MCF 10A (cell line): ENCODE measurements at regions not wholly inside any gene's neighbourhood (a gene's known extent, or its start where the extent isn't known, plus 50 kb on each side); places are given as distances from the start of the nearest gene placed in this dataset.

Experiments
- BruUV-seq: library from RNA; stranded (reverse); fragments of 400-500 nt; replicated peaks from 2 replicates; lab custom pipeline; 2021; lab: Mats Ljungman, UMichigan
- CTCF ChIA-PET: fragments of 300-600 bp; sonication (Branson Sonifier 250); formaldehyde crosslinking; extraction: SDS; loops from one replicate; lab custom pipeline; 2021; ENCODE audit warnings: antibody characterized with exemption, inconsistent platforms; lab: Yijun Ruan, JAX
- POLR2A ChIA-PET: fragments of 300-600, 350-650 bp; sonication (Branson Sonifier 250); formaldehyde crosslinking; extraction: SDS; loops from one replicate; lab custom pipeline; 2020; ENCODE audit warnings: antibody characterized with exemption, inconsistent platforms; lab: Yijun Ruan, JAX
- DNase-seq: peaks from one replicate; pipeline ENCODE4 v3.0.0-alpha.2; 2018; ENCODE audit not compliant: unreplicated experiment
- H3K27ac Mint-ChIP-seq: one replicate; pipeline ENCODE4 v1.8.0; 2022; ENCODE audit warnings: mild to moderate bottlenecking, low read depth, mixed read lengths; ENCODE audit not compliant: unreplicated experiment
- H3K27me3 Mint-ChIP-seq: one replicate; pipeline ENCODE4 v1.8.0; 2022; ENCODE audit warnings: mixed read lengths; ENCODE audit not compliant: insufficient read depth, unreplicated experiment
- H3K36me3 Mint-ChIP-seq: one replicate; pipeline ENCODE4 v1.8.0; 2022; ENCODE audit warnings: mild to moderate bottlenecking, moderate library complexity, mixed read lengths; ENCODE audit not compliant: insufficient read depth, unreplicated experiment
- H3K4me1 Mint-ChIP-seq: one replicate; pipeline ENCODE4 v1.8.0; 2022; ENCODE audit warnings: mixed read lengths; ENCODE audit not compliant: insufficient read depth, unreplicated experiment
- H3K4me3 Mint-ChIP-seq: one replicate; pipeline ENCODE4 v1.8.0; 2022; ENCODE audit warnings: mild to moderate bottlenecking, moderate library complexity, mixed read lengths; ENCODE audit not compliant: unreplicated experiment
- H3K9me3 Mint-ChIP-seq: one replicate; pipeline ENCODE4 v1.8.0; 2022; ENCODE audit warnings: mixed read lengths; ENCODE audit not compliant: unreplicated experiment
- intact Hi-C: fragments of 100-400 bp; cut with micrococcal nuclease; formaldehyde crosslinking; loops from 2 replicates; pipeline ENCODE4 v1.14.1; 2022
- TF ChIP-seq, protein P1 (sequence below): fragments of 200-600 bp; IDR thresholded peaks from one replicate; pipeline ENCODE4 v1.8.0; 2022; ENCODE audit warnings: antibody characterized with exemption, mild to moderate bottlenecking; ENCODE audit not compliant: unreplicated experiment

GRCh38 chr7:42994096-42994495, 61.9 kb downstream of the MRPL32 start:
- TF ChIP-seq, protein P1, sequence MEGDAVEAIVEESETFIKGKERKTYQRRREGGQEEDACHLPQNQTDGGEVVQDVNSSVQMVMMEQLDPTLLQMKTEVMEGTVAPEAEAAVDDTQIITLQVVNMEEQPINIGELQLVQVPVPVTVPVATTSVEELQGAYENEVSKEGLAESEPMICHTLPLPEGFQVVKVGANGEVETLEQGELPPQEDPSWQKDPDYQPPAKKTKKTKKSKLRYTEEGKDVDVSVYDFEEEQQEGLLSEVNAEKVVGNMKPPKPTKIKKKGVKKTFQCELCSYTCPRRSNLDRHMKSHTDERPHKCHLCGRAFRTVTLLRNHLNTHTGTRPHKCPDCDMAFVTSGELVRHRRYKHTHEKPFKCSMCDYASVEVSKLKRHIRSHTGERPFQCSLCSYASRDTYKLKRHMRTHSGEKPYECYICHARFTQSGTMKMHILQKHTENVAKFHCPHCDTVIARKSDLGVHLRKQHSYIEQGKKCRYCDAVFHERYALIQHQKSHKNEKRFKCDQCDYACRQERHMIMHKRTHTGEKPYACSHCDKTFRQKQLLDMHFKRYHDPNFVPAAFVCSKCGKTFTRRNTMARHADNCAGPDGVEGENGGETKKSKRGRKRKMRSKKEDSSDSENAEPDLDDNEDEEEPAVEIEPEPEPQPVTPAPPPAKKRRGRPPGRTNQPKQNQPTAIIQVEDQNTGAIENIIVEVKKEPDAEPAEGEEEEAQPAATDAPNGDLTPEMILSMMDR, result no peak
- no peaks in the 10 kb centered on the region for H3K4me1 Mint-ChIP-seq
- intact Hi-C loops, result no loop called here
- no peaks in the 10 kb centered on the region for H3K36me3 Mint-ChIP-seq
- no peak for DNase-seq
- H3K27me3 Mint-ChIP-seq, result no peaks in the 10 kb centered on the region
- no peak overlapping the region for H3K27ac Mint-ChIP-seq
- POLR2A ChIA-PET, result no interaction called here
- no peaks in the 10 kb centered on the region for H3K9me3 Mint-ChIP-seq
- H3K4me3 Mint-ChIP-seq, result no peak overlapping the region
- BruUV-seq, result no TSS peak
- CTCF ChIA-PET, result no interaction called here

DNA sequence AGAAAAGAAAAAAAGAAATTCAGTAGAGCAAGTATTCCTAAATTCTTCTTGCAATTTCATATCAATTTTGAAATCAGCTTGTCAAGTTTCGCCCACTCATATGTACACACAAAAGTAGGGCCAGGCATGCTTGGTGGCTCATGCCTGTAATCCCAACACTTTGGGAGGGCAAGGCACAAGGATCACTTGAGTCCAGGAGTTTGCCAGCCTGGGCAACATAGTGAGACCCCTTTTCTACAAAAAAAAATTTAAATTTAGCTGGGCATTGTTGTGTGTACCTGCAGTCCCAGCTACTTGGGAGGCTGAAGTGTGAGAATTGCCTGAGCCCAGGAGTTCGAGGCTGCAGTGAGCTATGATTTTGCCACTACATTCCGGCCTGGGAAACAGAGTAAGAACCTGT, 65.4 kb downstream of the MRPL32 start:
- no peaks in the 10 kb centered on the region for H3K9me3 Mint-ChIP-seq
- no peak for DNase-seq
- no TSS peak for BruUV-seq
- H3K27ac Mint-ChIP-seq, result no peak overlapping the region
- intact Hi-C loops, result no loop called here
- H3K36me3 Mint-ChIP-seq, result no peaks in the 10 kb centered on the region
- no peaks in the 10 kb centered on the region for H3K27me3 Mint-ChIP-seq
- no peak overlapping the region for H3K4me3 Mint-ChIP-seq
- peaks cover 5% of the 10 kb centered on the region for H3K4me1 Mint-ChIP-seq
- TF ChIP-seq, protein P1, result no peak
- POLR2A ChIA-PET, result no interaction called here
- CTCF ChIA-PET, result interaction anchor here (0.7 kb wide), 1 partner anchor 236 kb away, joined by 3 read pairs; no protein-coding TSS in a partner anchor

GRCh38 chr7:43004082-43004481, 71.9 kb downstream of the MRPL32 start:
- no peaks in the 10 kb centered on the region for H3K9me3 Mint-ChIP-seq
- peaks cover 5% of the 10 kb centered on the region for H3K4me1 Mint-ChIP-seq
- DNase-seq, result no peak
- H3K4me3 Mint-ChIP-seq, result no peak overlapping the region
- H3K27ac Mint-ChIP-seq, result no peak overlapping the region
- H3K27me3 Mint-ChIP-seq, result no peaks in the 10 kb centered on the region
- no peaks in the 10 kb centered on the region for H3K36me3 Mint-ChIP-seq
- ChIA-PET POLR2A (interaction anchor here (0.6 kb wide), 1 partner anchor 80 kb away, joined by 3 read pairs; no protein-coding TSS in a partner anchor), CTCF (no interaction called here)
- BruUV-seq, result no TSS peak
- TF ChIP-seq, protein P1, result no peak
- intact Hi-C loops, result no loop called here

- Mint-ChIP-seq H3K27ac (no peak overlapping the region), H3K4me3 (no peak overlapping the region), H3K4me1 (no peaks in the 10 kb centered on the region), H3K27me3 (no peaks in the 10 kb centered on the region), H3K36me3 (no peaks in the 10 kb centered on the region), H3K9me3 (no peaks in the 10 kb centered on the region)
- BruUV-seq, result no TSS peak
- no peak for DNase-seq
- TF ChIP-seq, protein P1, result no peak
- ChIA-PET CTCF (interaction anchor here (0.6 kb wide), 2 partner anchors 73 to 872 kb away, joined by 3 read pairs; no protein-coding TSS in a partner anchor), POLR2A (interaction anchor here (1.4 kb wide), 1 partner anchor 17 kb away, joined by 5 read pairs; no protein-coding TSS in a partner anchor)
- intact Hi-C loops, result no loop called here
Observed at GRCh38 chr7:43006008-43006407, 73.8 kb downstream of the MRPL32 start.
